Calu3 (cell line): ENCODE measurements at regions not wholly inside any gene's neighbourhood (a gene's known extent, or its start where the extent isn't known, plus 50 kb on each side); places are given as distances from the start of the nearest gene placed in this dataset.

ENCODE experiments used
- BruUV-seq: library from RNA; stranded (reverse); fragments of 400-500 nt; replicated peaks from 2 replicates; lab custom pipeline; 2021; lab: Mats Ljungman, UMichigan
- CTCF ChIA-PET: fragments of 300-600 bp; sonication (Branson Sonifier 250); formaldehyde crosslinking; loops from one replicate; lab custom pipeline; 2022; ENCODE audit warnings: antibody characterized with exemption; lab: Charles Lee
- DNase-seq: peaks from one replicate; pipeline ENCODE4 v3.0.0; 2022
- H3K27ac Mint-ChIP-seq: one replicate; pipeline ENCODE4 v1.8.0; 2022; ENCODE audit warnings: mixed read lengths; ENCODE audit not compliant: unreplicated experiment
- H3K27me3 Mint-ChIP-seq: one replicate; pipeline ENCODE4 v1.8.0; 2022; ENCODE audit warnings: mixed read lengths; ENCODE audit not compliant: unreplicated experiment
- H3K36me3 Mint-ChIP-seq: one replicate; pipeline ENCODE4 v1.8.0; 2022; ENCODE audit warnings: mild to moderate bottlenecking, moderate library complexity, mixed read lengths; ENCODE audit not compliant: insufficient read depth, unreplicated experiment
- H3K4me1 Mint-ChIP-seq: one replicate; pipeline ENCODE4 v1.8.0; 2022; ENCODE audit warnings: mild to moderate bottlenecking, low read depth, mixed read lengths; ENCODE audit not compliant: unreplicated experiment
- H3K4me3 Mint-ChIP-seq: one replicate; pipeline ENCODE4 v1.8.0; 2022; ENCODE audit warnings: mild to moderate bottlenecking, low read depth, moderate library complexity, mixed read lengths; ENCODE audit not compliant: unreplicated experiment
- H3K9me3 Mint-ChIP-seq: one replicate; pipeline ENCODE4 v1.8.0; 2022; ENCODE audit warnings: low read depth, mixed read lengths; ENCODE audit not compliant: unreplicated experiment
- CTCF ChIP-seq: fragments of 200-600 bp; IDR thresholded peaks from one replicate; pipeline ENCODE4 v1.8.0; 2022; ENCODE audit warnings: antibody characterized with exemption; ENCODE audit not compliant: unreplicated experiment
- intact Hi-C: fragments of 100-400 bp; cut with micrococcal nuclease; formaldehyde crosslinking; loops from one replicate; pipeline ENCODE4 v1.10.0; 2022; ENCODE audit not compliant: unreplicated experiment

GRCh38 chr5:110963495-110963894, 108.0 kb upstream of the TSLP start:
- TF ChIP-seq CTCF: no peak
- Mint-ChIP-seq H3K9me3 (peaks cover 4% of the 10 kb centered on the region), H3K27ac (no peak overlapping the region), H3K36me3 (no peaks in the 10 kb centered on the region), H3K27me3 (no peaks in the 10 kb centered on the region), H3K4me1 (peaks cover 32% of the 10 kb centered on the region), H3K4me3 (no peak overlapping the region)
- DNase-seq: no peak
- CTCF ChIA-PET: no interaction called here
- intact Hi-C loops: no loop called here
- no TSS peak for BruUV-seq

- intact Hi-C loops: loop anchor here (5.0 kb wide), 1 partner anchor 64 kb away; no protein-coding TSS in a partner anchor
- DNase-seq: no peak
- CTCF ChIA-PET: no interaction called here
- Mint-ChIP-seq H3K27ac (no peak overlapping the region), H3K27me3 (no peaks in the 10 kb centered on the region), H3K4me1 (peaks cover 39% of the 10 kb centered on the region), H3K9me3 (no peaks in the 10 kb centered on the region), H3K36me3 (no peaks in the 10 kb centered on the region), H3K4me3 (no peak overlapping the region)
- BruUV-seq: no TSS peak
- TF ChIP-seq CTCF: no peak
These were observed 105.5 kb upstream of the TSLP start for GRCh38 chr5:110965773-110966581.

GRCh38 chr5:110968246-110969005, 103.1 kb upstream of the TSLP start:
- H3K4me3 Mint-ChIP-seq: no peak overlapping the region
- DNase-seq: no peak
- no peaks in the 10 kb centered on the region for H3K27me3 Mint-ChIP-seq
- no peaks in the 10 kb centered on the region for H3K9me3 Mint-ChIP-seq
- H3K4me1 Mint-ChIP-seq: peaks cover 39% of the 10 kb centered on the region
- no peak overlapping the region for H3K27ac Mint-ChIP-seq
- BruUV-seq: no TSS peak
- intact Hi-C loops: loop anchor here (5.0 kb wide), 1 partner anchor 66 kb away; no protein-coding TSS in a partner anchor
- TF ChIP-seq CTCF: no peak
- H3K36me3 Mint-ChIP-seq: no peaks in the 10 kb centered on the region
- CTCF ChIA-PET: no interaction called here

GRCh38 chr5:110969502-110969901, 102.0 kb upstream of the TSLP start:
- H3K27ac Mint-ChIP-seq: no peak overlapping the region
- no peaks in the 10 kb centered on the region for H3K36me3 Mint-ChIP-seq
- intact Hi-C loops: loop anchor here (5.0 kb wide), 1 partner anchor 67 kb away; no protein-coding TSS in a partner anchor
- no TSS peak for BruUV-seq
- CTCF ChIA-PET: no interaction called here
- peaks cover 32% of the 10 kb centered on the region for H3K4me1 Mint-ChIP-seq
- no peaks in the 10 kb centered on the region for H3K27me3 Mint-ChIP-seq
- TF ChIP-seq CTCF: no peak
- no peak for DNase-seq
- H3K4me3 Mint-ChIP-seq: no peak overlapping the region
- H3K9me3 Mint-ChIP-seq: peaks cover 2% of the 10 kb centered on the region
